ENCODE measurements at regions not wholly inside any gene's neighbourhood (a gene's known extent, or its start where the extent isn't known, plus 50 kb on each side); places are given as distances from the start of the nearest gene placed in this dataset.
"Not testable (repeated sequence)": the region's sequence is repeated elsewhere in the genome, so short reads cannot be mapped to it uniquely, and the experiment has no call there.

DNA sequence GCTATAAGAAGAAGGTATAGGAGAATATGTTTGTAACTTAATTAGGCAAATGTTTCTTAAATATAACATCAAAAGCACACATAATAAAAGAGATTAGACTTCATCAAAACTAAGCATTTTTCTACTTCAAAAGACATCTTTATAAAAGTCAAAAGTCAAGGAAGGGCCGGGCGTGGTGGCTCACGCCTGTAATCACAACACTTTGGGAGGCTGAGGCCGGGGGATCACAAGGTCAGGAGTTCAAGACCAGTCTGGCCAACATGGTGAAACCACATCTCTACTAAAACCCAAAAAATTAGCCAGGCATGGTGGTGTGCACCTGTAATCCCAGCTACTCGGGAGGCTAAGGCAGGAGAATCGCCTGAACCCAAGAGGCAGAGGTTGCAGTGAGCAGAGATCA, 951.0 kb upstream of the C9orf72 start:
- TF ChIP-seq, protein P1, sequence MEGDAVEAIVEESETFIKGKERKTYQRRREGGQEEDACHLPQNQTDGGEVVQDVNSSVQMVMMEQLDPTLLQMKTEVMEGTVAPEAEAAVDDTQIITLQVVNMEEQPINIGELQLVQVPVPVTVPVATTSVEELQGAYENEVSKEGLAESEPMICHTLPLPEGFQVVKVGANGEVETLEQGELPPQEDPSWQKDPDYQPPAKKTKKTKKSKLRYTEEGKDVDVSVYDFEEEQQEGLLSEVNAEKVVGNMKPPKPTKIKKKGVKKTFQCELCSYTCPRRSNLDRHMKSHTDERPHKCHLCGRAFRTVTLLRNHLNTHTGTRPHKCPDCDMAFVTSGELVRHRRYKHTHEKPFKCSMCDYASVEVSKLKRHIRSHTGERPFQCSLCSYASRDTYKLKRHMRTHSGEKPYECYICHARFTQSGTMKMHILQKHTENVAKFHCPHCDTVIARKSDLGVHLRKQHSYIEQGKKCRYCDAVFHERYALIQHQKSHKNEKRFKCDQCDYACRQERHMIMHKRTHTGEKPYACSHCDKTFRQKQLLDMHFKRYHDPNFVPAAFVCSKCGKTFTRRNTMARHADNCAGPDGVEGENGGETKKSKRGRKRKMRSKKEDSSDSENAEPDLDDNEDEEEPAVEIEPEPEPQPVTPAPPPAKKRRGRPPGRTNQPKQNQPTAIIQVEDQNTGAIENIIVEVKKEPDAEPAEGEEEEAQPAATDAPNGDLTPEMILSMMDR (conservative IDR thresholded peaks at IDR 0.05; ENCODE audit: low read length): not testable (repeated sequence)
- TF ChIP-seq EZH2phosphoT487 (IDR thresholded peaks at IDR 0.05; ENCODE audit: borderline replicate concordance): not testable (repeated sequence)

All from Loucy (cell line).